ENCODE measurements at regions not wholly inside any gene's neighbourhood (a gene's known extent, or its start where the extent isn't known, plus 50 kb on each side); places are given as distances from the start of the nearest gene placed in this dataset.

DNA sequence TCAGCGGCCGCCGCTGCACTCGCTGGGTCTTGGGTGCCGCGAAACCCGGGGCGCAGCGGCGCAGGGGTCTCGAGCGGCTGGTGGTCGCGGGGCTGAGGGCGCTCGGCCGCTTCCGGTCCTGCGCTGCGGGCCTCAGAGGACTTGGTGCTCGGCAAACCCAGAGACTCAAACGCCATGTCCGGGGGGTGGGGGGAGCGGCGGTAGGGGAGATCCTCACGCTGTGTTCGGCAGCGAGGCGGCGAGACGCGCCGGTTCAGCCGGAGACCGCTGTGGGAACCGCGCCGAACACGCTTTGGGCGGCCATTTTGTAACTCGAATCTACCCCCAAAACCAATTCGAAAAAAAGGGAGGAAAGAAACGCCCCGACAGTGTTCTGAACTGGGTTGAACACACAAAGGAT is 317.5 kb upstream of the CDH18 start:
- TF ChIP-seq, protein P1, sequence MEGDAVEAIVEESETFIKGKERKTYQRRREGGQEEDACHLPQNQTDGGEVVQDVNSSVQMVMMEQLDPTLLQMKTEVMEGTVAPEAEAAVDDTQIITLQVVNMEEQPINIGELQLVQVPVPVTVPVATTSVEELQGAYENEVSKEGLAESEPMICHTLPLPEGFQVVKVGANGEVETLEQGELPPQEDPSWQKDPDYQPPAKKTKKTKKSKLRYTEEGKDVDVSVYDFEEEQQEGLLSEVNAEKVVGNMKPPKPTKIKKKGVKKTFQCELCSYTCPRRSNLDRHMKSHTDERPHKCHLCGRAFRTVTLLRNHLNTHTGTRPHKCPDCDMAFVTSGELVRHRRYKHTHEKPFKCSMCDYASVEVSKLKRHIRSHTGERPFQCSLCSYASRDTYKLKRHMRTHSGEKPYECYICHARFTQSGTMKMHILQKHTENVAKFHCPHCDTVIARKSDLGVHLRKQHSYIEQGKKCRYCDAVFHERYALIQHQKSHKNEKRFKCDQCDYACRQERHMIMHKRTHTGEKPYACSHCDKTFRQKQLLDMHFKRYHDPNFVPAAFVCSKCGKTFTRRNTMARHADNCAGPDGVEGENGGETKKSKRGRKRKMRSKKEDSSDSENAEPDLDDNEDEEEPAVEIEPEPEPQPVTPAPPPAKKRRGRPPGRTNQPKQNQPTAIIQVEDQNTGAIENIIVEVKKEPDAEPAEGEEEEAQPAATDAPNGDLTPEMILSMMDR (IDR thresholded peaks at IDR 0.05) = no peak

DNA sequence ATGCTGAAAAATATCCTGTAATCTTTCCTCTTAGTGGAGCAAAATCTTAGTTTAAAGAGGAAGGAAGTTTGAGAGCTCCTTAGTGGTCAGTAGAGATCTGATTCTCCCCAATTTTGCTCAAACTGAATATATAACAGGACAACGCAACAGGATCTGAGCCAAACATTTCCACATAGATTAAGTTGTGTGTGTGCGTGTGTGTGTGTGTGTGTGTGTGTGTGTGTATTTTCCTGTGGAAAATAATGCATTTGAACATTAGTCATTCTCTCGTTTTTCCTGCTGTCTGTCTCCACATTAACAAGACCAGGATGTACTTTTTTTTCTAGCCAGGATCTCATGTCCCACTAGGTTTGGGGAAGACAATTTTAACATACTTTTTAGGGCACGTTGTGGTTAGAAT is 312.1 kb upstream of the CDH18 start:
- TF ChIP-seq, protein P1 (IDR thresholded peaks at IDR 0.05) = no peak

DNA sequence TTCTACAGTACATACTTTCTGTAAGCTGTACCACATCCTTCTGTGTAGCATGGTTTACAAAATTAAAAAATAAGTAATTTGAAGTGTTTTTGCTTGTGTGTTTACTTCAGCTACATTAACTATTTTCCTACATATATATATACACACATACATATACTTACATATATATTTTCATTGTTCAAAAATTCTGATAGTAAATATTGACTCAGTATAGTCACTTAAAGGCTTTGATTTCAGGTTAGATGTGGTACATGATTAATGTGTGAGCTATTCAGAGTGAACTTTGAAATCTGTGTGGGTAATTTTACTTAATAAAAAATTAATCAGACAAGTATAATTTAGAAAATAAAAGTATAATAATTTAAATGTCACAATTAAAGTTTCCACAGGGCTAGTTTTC is 306.7 kb upstream of the CDH18 start:
- TF ChIP-seq, protein P1 (IDR thresholded peaks at IDR 0.05) = no peak

DNA sequence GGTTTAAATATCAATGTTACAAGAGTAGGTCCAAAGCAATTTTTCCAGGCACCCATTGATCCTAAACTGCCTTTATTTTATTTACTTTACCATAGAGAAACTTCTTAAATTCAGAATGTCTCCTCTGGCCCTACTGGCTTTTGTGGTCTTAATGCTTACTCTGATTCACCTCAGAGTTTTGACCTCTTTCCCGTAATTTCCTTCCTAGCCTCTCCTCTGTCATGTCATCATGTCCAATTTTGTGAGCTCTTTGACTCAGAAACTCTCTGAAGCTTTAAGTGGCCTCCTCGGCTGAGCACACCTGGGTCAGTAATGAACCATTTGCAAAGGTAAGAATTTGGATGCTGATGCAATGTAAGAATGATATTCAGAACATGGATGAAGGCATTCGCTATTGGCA is 303.8 kb upstream of the CDH18 start:
- TF ChIP-seq, protein P1 (IDR thresholded peaks at IDR 0.05) = no peak

DNA sequence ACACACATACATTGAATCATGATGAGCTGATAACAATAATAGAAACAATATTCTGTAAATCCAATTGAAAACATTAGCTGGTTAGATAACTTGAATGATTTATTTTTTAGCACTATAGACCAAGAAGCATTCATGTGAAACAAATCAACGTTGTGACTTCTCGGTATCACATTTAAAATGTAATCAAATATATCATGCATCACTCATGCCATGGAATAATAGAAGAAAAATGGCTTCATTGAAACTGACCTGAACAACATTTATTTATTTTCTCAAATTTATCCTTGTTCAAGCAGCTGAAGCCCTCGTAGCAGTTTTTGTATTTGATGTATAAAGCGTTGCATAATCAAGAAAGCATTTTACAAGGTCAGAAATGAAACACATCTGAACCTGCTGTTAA is 299.6 kb upstream of the CDH18 start:
- TF ChIP-seq, protein P1 (IDR thresholded peaks at IDR 0.05) = no peak

DNA sequence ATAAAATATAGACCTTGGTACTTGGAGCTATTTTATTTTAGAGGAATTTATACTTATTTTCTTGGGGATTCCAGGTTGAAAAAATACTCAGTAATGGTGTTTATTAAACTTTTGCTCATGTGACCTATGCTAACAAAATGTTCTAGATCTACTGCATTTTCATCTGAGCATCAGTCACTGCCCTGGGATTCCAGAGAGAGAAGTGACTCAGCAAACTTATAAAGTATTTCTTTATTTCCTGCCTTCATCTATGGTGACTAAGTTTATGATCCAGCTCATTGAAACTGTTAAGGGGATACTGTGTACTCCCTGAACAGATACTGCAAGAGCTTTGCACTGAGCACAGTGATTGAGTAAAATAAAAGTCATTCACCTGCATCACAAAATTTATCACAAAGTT is 298.5 kb upstream of the CDH18 start:
- TF ChIP-seq, protein P1 (IDR thresholded peaks at IDR 0.05) = no peak

DNA sequence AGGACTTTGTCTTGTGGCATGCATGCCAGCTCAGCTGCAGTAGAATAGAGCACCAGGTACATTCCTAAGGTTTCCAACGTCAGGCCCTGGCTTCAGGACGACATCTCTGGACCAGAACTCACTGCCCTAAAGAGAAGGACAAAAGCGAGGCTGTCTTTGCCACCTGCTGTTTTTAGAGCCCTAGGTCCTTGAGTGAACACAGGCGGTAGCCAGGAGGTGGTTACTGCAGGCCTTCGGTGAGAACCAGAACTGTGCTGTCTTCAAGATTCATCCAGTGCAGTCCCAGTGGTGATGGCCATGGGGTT is 288.9 kb upstream of the CDH18 start:
- TF ChIP-seq, protein P1 (IDR thresholded peaks at IDR 0.05) = no peak

All from LNCAP (cell line).